ENCODE measurements at regions not wholly inside any gene's neighbourhood (a gene's known extent, or its start where the extent isn't known, plus 50 kb on each side); places are given as distances from the start of the nearest gene placed in this dataset.
"Not testable (repeated sequence)": the region's sequence is repeated elsewhere in the genome, so short reads cannot be mapped to it uniquely, and the experiment has no call there.

DNA sequence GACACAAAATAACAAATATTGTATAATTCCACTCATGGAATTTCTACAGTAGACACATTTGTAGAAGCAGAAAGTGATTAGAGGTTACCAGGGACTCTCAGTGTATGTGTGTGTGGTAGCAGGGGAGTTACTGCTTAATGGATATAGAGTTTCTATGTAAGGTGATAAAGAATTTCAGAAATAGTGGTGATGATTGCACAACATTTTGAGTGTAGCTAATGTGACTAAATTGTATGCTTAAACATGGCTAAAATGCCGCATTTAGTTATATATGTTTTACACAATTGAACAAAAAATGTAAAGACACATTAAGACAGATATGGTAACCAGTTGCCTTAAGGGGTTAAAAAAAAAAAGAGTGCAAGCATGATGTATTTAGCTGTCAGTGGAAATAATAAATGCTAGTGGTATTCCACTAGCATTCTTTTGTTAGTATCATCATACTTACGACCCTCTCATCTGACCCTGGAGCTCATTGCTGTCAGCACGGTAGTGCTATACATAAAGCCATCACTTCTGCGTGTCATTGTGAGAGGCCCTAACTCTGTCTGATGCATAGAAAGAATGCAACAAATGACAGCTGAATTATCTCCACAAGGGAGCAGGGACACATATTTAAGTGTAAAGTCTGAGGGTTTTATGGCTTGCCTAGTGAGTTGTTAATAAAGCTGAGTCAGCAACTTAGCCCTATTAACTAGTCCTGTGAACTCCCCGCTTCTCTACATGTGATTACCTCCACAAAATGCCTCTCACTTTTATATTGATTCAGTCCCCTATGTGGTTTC, 134.1 kb upstream of the RXFP2 start:
- no peak overlapping the region for H3K4me3 Mint-ChIP-seq
- no peaks in the 10 kb centered on the region for H3K4me1 Mint-ChIP-seq
- Histone ChIP-seq H3K9me3 (ENCODE audit: low read length) (no peaks in the 10 kb centered on the region), H3K4me1 (ENCODE audit: insufficient read depth, low read length) (no peaks in the 10 kb centered on the region), H3K27me3 (ENCODE audit: insufficient read depth, low read length, poor library complexity, severe bottlenecking) (no peaks in the 10 kb centered on the region), H3K36me3 (ENCODE audit: insufficient read depth, low read length) (no peaks in the 10 kb centered on the region), H3K27ac (ENCODE audit: low read depth, low read length) (no peak overlapping the region), H3K4me3 (ENCODE audit: low read length) (no peak overlapping the region)
- POLR2A ChIA-PET = no interaction called here
- CTCF ChIA-PET = interaction anchor here (0.6 kb wide), 1 partner anchor 990 kb away, joined by 3 read pairs; no protein-coding TSS in a partner anchor
- H3K9me3 Mint-ChIP-seq = peaks cover 0 to 2% (median 0%) of the 10 kb centered on the region in 5 donors
- no peak overlapping the region for H3K27ac Mint-ChIP-seq
- no peaks in the 10 kb centered on the region for H3K27me3 Mint-ChIP-seq
- peaks cover 0 to 2% (median 0%) of the 10 kb centered on the region in 3 donors for H3K36me3 Mint-ChIP-seq
- no peak for DNase-seq

DNA sequence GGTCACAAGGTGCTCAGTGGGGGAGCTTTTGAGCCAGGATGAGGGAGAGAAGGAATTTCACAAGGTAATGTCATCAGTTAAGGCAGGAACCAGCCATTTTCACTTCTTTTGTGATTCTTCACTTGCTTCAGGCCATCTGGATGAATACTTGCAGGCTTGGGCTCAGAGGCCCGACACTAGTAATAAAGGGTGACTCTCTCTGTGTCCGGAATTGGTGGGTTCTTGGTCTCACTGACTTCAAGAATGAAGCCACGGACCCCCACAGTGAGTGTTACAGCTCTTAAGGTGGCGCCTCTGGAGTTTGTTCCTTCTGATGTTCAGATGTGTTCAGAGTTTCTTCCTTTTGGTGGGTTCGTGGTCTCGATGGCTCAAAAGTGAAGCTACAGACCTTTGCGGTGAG, 131.8 kb upstream of the RXFP2 start:
- DNase-seq; H3K4me1 Mint-ChIP-seq; H3K36me3 ChIP-seq (ENCODE audit: insufficient read depth, low read length); H3K4me3 ChIP-seq (ENCODE audit: low read length); H3K36me3 Mint-ChIP-seq; H3K9me3 ChIP-seq (ENCODE audit: low read length); CTCF ChIA-PET; H3K27me3 Mint-ChIP-seq; H3K9me3 Mint-ChIP-seq; H3K4me3 Mint-ChIP-seq; H3K4me1 ChIP-seq (ENCODE audit: insufficient read depth, low read length); POLR2A ChIA-PET; H3K27me3 ChIP-seq (ENCODE audit: insufficient read depth, low read length, poor library complexity, severe bottlenecking); H3K27ac ChIP-seq (ENCODE audit: low read depth, low read length); H3K27ac Mint-ChIP-seq: not testable (repeated sequence)

DNA sequence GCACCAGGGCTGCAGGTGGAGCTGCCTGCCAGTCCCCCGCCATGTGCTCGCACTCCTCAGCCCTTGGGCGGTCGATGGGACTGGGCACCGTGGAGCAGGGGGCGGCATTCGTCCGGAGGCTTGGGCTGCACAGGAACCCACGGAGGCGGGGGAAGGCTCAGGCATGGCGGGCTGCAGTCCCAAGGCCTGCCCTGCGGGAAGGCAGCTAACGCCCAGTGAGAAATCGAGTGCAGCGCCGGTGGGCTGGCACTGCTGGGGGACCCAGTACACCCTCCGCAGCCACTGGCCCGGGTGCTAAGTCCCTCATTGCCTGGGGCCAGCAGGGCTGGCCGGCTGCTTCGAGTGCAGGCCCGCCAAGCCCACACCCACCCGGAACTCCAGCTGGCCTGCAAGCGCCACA, 130.5 kb upstream of the RXFP2 start:
- H3K36me3 Mint-ChIP-seq; H3K9me3 Mint-ChIP-seq; H3K4me3 Mint-ChIP-seq; H3K4me1 Mint-ChIP-seq; H3K9me3 ChIP-seq (ENCODE audit: low read length); H3K27me3 ChIP-seq (ENCODE audit: insufficient read depth, low read length, poor library complexity, severe bottlenecking); POLR2A ChIA-PET; H3K4me1 ChIP-seq (ENCODE audit: insufficient read depth, low read length); H3K27ac Mint-ChIP-seq; H3K36me3 ChIP-seq (ENCODE audit: insufficient read depth, low read length); CTCF ChIA-PET; H3K27ac ChIP-seq (ENCODE audit: low read depth, low read length); H3K4me3 ChIP-seq (ENCODE audit: low read length); DNase-seq; H3K27me3 Mint-ChIP-seq: not testable (repeated sequence)

DNA sequence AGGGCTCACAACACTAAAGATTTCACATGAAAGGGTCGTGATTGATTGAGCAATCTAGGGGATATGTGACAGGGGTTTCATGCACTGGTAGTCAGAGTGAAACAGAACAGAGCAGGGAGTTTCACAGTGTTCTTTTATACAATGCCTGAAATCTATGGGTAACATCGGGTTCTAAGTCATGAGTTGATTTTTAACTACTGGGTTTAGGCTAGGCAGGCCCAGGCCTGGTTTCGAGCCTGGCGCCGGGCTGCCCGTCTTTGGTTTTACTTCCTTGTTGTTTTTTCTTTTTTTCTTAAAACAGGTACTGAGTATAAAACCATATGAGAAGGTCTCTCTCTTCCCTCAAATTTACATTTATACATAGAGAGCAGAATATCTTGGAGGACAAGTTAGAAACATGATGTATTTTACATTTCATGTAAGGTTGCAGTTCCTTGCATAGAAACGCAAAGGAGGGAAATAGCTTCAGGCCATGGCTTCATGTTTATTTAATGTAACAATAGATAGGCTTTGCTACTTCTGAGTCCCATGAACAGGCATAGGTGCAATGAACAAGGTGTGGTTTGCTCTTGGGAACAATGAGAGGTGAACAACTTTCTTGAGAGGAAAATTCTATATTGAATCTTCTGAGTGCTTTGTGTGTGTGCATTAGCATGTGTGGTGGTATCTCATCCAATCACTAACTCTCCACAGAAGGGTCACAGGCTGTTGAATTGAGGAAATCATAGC, 128.9 kb upstream of the RXFP2 start:
- no peaks in the 10 kb centered on the region for H3K9me3 ChIP-seq (ENCODE audit: low read length)
- H3K27me3 Mint-ChIP-seq = no peaks in the 10 kb centered on the region
- H3K4me3 Mint-ChIP-seq = no peak overlapping the region
- H3K9me3 Mint-ChIP-seq = peaks cover 0 to 7% (median 0%) of the 10 kb centered on the region in 5 donors
- H3K36me3 ChIP-seq (ENCODE audit: insufficient read depth, low read length) = no peaks in the 10 kb centered on the region
- no peaks in the 10 kb centered on the region for H3K27me3 ChIP-seq (ENCODE audit: insufficient read depth, low read length, poor library complexity, severe bottlenecking)
- no peak for DNase-seq
- H3K27ac ChIP-seq (ENCODE audit: low read depth, low read length) = no peak overlapping the region
- H3K4me1 ChIP-seq (ENCODE audit: insufficient read depth, low read length) = no peaks in the 10 kb centered on the region
- H3K27ac Mint-ChIP-seq = no peak overlapping the region
- ChIA-PET POLR2A (no interaction called here), CTCF (no interaction called here)
- H3K4me1 Mint-ChIP-seq = no peaks in the 10 kb centered on the region
- H3K4me3 ChIP-seq (ENCODE audit: low read length) = no peak overlapping the region
- H3K36me3 Mint-ChIP-seq = no peaks in the 10 kb centered on the region

DNA sequence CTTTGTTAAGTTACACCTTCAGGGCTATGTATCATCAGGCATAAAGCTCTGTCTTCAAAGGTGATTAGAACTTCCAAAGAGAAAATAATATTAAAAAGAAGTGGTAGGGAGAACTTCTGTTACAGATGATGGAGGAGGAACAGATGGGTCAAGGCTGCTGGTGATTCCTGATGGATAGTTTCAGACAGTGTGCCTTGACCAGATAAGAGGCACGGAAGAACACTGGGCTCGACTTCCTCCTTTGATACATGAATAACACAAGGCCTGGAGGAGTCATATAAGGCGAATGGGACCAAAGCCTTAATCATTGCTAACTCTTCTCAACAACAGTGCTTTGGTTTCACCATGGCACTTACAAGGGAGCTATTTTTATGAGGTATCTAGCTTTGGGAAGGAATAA, 128.1 kb upstream of the RXFP2 start:
- no peak overlapping the region for H3K27ac Mint-ChIP-seq
- CTCF ChIA-PET = no interaction called here
- POLR2A ChIA-PET = no interaction called here

DNA sequence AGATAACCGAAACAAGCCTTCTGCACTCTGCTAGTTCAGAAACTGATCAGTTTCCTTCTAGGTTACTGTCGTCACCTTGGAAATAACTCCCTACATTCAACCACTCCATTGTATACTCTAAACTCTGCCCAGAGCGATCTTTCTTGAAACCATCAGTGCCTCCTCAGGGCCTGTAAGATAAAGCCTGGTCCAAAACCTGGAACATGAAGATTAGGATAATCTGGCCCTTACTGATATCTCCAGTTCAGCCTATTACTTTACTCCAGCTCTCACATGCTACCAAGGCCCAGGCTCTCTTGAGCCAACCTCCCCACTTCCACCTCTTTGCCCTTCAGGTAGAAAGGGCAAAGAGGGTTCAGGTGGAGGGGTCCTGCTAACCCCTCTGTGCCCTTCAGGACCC, 125.3 kb upstream of the RXFP2 start:
- no peak overlapping the region for H3K27ac ChIP-seq (ENCODE audit: low read depth, low read length)
- H3K4me3 ChIP-seq (ENCODE audit: low read length) = no peak overlapping the region
- peaks cover 0 to 7% (median 2%) of the 10 kb centered on the region in 5 donors for H3K9me3 Mint-ChIP-seq
- H3K4me3 Mint-ChIP-seq = no peak overlapping the region
- H3K27ac Mint-ChIP-seq = no peak overlapping the region
- no peak for DNase-seq
- no peaks in the 10 kb centered on the region for H3K4me1 ChIP-seq (ENCODE audit: insufficient read depth, low read length)
- no peaks in the 10 kb centered on the region for H3K36me3 ChIP-seq (ENCODE audit: insufficient read depth, low read length)
- H3K9me3 ChIP-seq (ENCODE audit: low read length) = no peaks in the 10 kb centered on the region
- H3K4me1 Mint-ChIP-seq = no peaks in the 10 kb centered on the region
- ChIA-PET CTCF (no interaction called here), POLR2A (no interaction called here)
- H3K27me3 ChIP-seq (ENCODE audit: insufficient read depth, low read length, poor library complexity, severe bottlenecking) = no peaks in the 10 kb centered on the region
- no peaks in the 10 kb centered on the region for H3K36me3 Mint-ChIP-seq
- no peaks in the 10 kb centered on the region for H3K27me3 Mint-ChIP-seq

More for the DNA sequence above, 128.1 kb upstream of the RXFP2 start:
- H3K27me3 Mint-ChIP-seq = no peaks in the 10 kb centered on the region
- Histone ChIP-seq H3K36me3 (ENCODE audit: insufficient read depth, low read length) (no peaks in the 10 kb centered on the region), H3K27me3 (ENCODE audit: insufficient read depth, low read length, poor library complexity, severe bottlenecking) (no peaks in the 10 kb centered on the region), H3K4me1 (ENCODE audit: insufficient read depth, low read length) (no peaks in the 10 kb centered on the region), H3K9me3 (ENCODE audit: low read length) (no peaks in the 10 kb centered on the region), H3K27ac (ENCODE audit: low read depth, low read length) (no peak overlapping the region), H3K4me3 (ENCODE audit: low read length) (no peak overlapping the region)
- no peaks in the 10 kb centered on the region for H3K4me1 Mint-ChIP-seq
- H3K36me3 Mint-ChIP-seq = no peaks in the 10 kb centered on the region
- DNase-seq = no peak
- H3K9me3 Mint-ChIP-seq = peaks cover 0 to 7% (median 2%) of the 10 kb centered on the region in 5 donors
- no peak overlapping the region for H3K4me3 Mint-ChIP-seq

DNA sequence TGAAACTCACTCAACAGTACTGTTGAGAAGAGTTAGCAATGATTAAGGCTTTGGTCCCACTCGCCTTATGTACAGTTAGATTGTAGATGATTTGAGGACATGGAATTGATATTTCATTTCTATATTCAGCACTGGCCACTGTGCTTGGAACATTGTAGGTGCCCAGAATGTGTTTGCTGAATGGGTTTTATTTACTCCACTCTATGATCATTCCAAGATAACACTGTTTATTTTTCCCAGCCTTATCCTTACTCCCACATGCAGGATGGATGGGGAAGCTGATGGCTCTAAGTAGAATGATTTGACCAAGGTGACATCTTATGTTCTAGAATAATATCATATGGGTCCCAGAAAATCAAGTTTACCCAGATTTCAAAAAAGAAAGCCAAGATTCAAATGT, 124.6 kb upstream of the RXFP2 start:
- H3K27me3 Mint-ChIP-seq = no peaks in the 10 kb centered on the region
- Histone ChIP-seq H3K27me3 (ENCODE audit: insufficient read depth, low read length, poor library complexity, severe bottlenecking) (no peaks in the 10 kb centered on the region), H3K27ac (ENCODE audit: low read depth, low read length) (no peak overlapping the region), H3K4me3 (ENCODE audit: low read length) (no peak overlapping the region), H3K9me3 (ENCODE audit: low read length) (no peaks in the 10 kb centered on the region), H3K36me3 (ENCODE audit: insufficient read depth, low read length) (no peaks in the 10 kb centered on the region), H3K4me1 (ENCODE audit: insufficient read depth, low read length) (no peaks in the 10 kb centered on the region)
- ChIA-PET POLR2A (no interaction called here), CTCF (no interaction called here)
- no peak overlapping the region for H3K4me3 Mint-ChIP-seq
- H3K36me3 Mint-ChIP-seq = no peaks in the 10 kb centered on the region
- no peak overlapping the region for H3K27ac Mint-ChIP-seq
- DNase-seq = no peak
- no peaks in the 10 kb centered on the region for H3K4me1 Mint-ChIP-seq
- peaks cover 0 to 7% (median 2%) of the 10 kb centered on the region in 5 donors for H3K9me3 Mint-ChIP-seq

DNA sequence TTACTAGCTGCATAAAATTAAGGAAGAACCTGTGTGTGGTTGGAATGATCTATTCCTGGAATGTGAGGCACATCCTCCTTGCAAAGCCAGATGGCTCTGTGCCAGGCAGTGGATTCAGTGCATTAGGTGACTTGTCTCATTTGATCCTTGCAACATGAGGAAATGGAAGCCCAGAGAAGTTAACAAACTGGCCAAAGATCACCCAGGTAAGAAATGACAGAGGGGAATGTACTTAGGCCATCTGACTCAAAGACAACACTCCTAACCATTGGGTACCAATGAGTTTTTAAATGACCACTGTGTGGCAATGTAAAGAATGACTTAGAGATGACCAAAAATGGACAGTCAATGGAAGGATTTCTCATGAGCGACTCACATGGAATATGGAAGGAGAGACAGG, 114.2 kb upstream of the RXFP2 start:
- ChIA-PET POLR2A (no interaction called here), CTCF (no interaction called here)
- Histone ChIP-seq H3K9me3 (ENCODE audit: low read length) (no peaks in the 10 kb centered on the region), H3K27ac (ENCODE audit: low read depth, low read length) (no peak overlapping the region), H3K4me1 (ENCODE audit: insufficient read depth, low read length) (no peaks in the 10 kb centered on the region), H3K27me3 (ENCODE audit: insufficient read depth, low read length, poor library complexity, severe bottlenecking) (no peaks in the 10 kb centered on the region), H3K4me3 (ENCODE audit: low read length) (no peak overlapping the region), H3K36me3 (ENCODE audit: insufficient read depth, low read length) (no peaks in the 10 kb centered on the region)
- no peaks in the 10 kb centered on the region for H3K27me3 Mint-ChIP-seq
- H3K4me1 Mint-ChIP-seq = no peaks in the 10 kb centered on the region
- H3K36me3 Mint-ChIP-seq = no peaks in the 10 kb centered on the region
- no peak overlapping the region for H3K27ac Mint-ChIP-seq
- DNase-seq = no peak
- peaks cover 0 to 4% (median 3%) of the 10 kb centered on the region in 5 donors for H3K9me3 Mint-ChIP-seq
- H3K4me3 Mint-ChIP-seq = no peak overlapping the region

Measured in CD8-positive, alpha-beta memory T cell (primary cell).